GM19043 (cell line): ENCODE measurements at regions not wholly inside any gene's neighbourhood (a gene's known extent, or its start where the extent isn't known, plus 50 kb on each side); places are given as distances from the start of the nearest gene placed in this dataset.
"Not testable (repeated sequence)": the region's sequence is repeated elsewhere in the genome, so short reads cannot be mapped to it uniquely, and the experiment has no call there.

Source experiments
- ATAC-seq: cut with Tn5 transposase; IDR thresholded peaks from one replicate; pipeline ENCODE4 v1.9.1; 2021; ENCODE audit warnings: low read depth; ENCODE audit not compliant: unreplicated experiment

DNA sequence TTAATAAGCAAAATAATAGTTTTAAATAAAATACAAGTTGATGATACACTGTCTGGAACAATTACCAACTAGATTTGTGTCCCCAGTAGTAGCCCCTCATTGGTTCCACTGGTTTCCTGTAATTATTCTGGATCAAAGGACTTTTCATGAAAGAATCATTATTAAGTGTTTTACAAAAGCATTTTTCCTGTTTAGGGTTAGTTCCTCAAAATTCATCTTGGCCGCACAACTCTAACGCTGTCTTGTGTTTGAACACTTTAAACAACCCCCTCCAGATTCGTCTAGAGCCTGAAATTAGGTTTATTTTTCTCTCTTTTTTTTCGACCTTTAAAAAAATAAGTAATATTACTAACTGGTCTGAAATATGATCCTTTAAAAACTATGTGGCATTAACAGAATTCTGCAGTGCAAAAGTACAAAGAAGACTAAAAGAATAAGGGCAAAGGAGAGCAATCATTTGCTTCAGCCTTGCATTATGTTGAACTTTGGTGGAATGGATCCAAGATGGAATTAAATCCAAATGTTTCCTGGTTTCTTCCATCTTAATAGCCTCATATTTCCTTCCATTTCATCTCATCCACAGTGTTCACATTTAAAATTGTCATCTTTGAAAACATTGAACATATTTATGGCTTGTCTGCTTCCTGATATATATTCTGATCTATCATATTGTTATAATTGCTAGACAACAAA lies 678.4 kb downstream of the IRS1 start:
- no peak for ATAC-seq

DNA sequence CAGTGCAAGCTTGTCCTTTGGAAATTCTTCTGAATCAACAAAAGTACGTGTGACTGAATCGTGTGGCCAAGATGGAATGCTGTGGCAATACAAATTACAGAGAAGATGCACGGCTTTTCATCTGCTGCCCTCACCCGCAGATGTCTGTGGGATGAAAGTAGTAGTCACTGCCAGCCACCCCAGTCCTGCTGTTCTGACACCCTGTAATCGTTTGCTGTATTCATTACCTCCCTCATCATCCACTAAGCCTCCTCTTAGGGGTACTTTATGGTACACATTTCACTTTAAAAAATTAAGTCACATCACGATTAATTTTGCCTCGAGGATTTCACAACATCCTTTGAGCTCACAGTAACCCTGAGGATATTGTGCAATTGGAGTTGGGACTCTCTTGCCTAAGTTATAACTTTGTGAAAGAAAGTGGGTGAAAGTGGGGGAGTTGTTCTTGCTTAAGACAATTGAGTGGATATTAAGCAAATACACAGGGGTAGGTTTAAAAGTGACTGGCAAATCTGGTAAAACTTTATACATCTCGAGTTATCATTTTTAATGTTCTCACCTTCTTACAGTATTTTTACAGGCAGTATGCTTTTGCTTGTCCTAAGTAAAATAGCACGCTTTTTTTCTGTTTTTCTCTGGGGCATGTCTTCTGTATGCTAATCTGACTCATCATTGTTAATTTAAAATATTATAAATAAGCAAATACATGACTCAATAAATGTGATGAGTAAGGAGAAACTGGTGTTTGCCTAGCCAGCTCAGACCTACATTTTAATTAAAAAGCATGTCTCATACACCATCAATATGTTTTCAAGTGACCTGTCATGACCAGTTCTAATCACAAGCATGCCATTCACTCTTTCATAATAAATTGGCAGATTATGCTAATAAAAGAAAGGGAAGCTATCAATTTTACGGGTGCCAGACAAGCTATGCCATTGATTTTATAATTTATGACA lies 680.9 kb downstream of the IRS1 start:
- no peak for ATAC-seq

DNA sequence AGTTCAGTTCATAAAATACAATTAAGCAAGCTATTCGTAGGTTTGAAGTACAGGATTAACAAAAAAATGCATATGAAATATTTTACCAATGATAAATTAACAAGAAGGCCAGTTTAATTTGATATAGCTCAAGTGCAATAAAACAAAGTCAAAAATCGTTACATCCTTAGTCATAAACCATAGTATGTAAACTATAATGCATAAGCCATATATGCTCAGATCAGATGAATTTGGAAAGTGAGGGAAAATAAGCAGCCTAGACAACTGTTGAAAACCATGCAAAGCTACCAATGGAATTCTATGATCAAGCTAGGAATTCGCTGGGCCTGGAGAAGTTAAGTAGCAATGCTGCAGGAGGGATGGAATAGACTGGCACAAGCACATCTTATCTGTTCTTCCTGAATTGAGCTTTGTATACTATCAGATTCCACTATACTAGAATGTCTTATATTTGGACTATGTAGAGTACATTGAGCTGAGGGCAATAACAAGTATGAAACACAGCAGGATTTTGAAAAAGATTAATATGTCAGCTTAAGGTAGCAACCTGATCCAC lies 682.0 kb downstream of the IRS1 start:
- ATAC-seq, result no peak

DNA sequence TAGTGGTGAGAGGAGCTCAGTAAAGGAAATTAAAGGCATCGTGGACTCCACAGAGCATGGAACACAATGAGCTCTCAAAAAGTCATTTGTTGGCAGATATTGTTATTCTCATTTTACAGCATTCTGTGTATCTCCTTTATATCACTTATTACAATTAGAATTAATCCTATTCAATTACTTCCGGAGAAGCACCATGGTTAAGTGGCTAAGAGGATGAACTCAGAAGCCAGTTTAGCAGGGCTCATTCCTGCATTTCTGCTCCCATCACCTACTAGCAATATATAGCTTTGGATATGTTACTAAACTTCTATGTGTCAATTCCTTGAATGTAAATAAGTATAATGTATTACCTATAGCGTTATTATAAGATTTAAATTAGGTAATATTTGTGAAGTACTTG lies 683.3 kb downstream of the IRS1 start:
- no peak for ATAC-seq

DNA sequence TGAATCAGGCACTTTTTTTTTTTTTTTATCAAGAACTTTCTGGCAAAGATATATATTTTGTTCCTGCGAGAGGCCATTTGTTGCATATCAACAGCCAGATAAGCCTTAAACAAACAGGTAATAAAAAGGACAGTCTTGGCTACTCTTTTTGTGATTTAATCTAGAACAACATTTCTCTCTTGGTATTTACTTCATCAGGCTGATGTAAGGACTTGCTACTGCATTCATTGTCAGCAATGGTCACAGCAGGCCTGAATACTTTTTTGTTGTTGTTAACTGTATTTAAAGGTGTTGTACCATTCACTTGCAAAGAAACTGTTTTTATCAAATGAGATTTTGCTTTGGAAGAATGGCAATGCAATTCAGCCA lies 683.8 kb downstream of the IRS1 start:
- ATAC-seq, result no peak

DNA sequence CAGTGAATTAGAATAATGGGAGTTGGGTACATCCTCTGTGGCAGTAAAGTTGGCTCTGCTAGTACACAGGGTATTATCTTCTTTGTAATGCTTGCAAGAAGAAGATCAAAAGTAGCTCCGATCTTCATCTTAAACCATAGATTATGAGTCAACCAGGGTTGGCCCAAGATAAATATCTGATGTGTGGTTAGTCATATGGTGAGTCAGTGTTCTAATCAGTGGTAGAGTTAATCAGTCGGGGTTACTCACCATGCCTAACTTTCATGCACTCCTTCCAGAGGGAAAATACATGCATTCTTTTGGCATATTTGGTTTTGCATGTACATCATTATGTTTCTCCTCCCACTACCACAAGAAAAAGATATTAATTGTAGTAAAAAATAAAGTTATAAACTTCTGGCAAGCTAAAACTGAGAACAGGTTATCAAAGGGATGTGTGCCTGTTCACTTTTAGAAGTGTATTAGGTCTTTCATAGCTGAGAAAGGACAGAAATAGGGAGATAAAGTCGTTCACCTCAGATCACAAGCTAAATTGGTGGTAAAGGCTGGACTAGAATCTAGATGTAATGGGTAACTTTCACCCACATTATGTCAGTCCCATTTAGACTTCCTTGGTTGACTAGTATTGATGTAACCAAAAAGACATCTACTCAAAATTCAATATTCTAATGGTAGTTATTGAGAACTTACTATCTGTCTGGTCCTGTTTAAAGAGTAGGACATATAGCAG lies 684.4 kb downstream of the IRS1 start:
- ATAC-seq, result no peak

DNA sequence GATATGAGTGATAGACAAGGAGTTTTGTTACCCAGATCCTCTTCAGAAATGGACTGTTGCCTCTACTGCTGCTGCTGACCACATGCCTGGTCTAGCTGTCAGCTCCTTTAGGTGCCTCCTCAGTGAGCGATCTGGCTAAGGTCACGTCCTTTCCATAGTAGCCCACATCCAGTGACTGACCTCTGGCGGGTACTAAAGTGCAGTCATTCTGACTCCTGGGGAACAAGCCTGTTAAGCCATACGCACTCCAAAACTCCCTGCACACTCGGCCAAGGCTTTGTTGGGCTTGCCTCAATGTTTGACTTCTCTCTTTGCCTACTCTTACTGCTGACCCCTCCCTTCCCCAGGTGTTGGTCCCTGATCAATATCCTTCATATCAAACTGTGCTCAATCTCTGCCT lies 685.2 kb downstream of the IRS1 start:
- ATAC-seq, result no peak

DNA sequence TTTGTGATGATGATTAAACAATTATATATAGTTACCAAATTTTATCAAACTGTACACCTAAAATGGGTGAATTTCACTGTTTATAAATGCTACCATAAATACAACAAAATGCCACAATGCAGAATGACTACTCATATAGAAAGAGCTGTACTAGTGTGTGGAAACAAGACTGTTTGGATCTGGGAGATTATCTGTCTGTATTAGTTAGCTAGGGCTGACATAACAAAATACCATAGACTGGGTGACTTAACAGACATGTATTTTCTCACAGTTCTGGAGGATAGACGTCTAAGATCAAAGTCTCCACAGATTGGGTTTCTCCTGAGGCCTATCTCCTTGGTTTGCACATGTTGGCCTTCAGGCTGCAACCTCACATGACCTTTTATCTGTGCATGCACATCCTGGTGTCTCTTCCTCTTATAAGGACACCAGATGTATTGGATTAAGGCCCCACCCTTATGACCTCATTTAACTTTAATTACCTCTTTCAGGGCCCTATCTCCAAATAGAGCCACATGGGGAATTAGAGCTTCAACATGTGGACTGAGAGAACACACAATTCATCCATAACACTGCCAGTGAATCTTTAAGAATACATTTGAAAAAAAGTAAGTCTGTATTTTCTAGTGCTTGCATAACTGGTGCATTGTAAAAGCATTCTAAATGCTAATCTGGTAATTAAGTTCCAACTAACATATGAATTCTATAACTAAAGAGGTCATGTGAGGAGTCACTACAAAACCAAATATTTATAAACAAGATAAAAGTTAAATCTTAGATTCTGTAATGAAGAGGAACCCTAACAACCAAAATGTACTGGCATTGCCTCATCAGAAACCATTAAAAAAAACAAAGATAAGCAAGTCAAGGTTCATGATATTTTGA lies 699.6 kb downstream of the NYAP2 start:
- ATAC-seq, result no peak

DNA sequence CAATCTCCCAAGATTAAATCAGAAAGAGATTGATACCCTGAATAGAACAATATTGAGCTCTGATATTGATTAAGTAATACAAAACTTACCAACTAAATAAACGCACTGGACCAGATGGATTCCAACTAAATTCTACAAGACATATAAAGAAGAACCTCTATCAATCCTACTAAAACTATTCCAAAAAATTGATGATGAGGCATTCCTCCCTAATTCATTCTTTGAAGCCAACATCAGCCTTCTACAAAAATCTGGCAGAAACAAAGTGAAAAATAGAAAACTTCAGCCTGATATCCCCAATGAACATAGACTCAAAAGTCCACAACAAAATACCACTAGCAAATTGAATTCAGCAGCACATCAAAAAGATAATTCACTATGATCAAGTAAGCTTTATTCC lies 695.5 kb downstream of the NYAP2 start:
- ATAC-seq, result no peak

DNA sequence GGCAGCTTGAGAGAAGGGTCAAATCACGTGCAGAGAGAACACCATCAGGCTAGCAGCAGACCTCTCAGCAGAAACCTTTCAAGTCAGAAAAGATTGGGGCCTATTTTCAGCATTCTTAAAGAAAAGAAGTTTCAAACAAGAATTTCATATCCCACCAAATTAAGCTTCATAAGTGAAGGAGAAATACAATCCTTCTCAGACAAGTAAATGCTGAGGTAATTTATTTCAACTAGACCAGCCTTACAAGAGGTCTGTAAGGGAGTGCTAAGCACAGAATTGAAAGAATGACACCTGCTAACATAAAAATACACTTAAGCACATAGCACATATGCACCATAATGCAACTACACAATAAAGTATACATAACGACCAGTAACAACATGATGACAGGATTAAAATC lies 693.9 kb downstream of the NYAP2 start:
- ATAC-seq, result no peak

DNA sequence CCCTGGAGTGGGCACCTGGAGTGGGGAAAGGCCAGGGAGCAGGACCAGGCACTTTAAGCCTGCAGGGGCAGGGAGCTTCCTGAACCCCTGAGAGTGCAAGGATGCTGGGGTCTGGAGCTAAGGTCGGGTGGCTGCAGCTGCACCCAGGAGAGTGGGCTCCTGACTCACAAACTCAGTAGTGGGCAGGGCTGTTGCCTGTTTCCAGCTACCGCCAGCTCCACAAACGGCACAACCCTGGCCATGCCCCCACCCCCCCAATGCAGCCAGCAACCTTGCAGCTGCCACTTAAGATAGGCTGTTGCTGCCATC lies 688.8 kb downstream of the NYAP2 start:
- no peak for ATAC-seq

DNA sequence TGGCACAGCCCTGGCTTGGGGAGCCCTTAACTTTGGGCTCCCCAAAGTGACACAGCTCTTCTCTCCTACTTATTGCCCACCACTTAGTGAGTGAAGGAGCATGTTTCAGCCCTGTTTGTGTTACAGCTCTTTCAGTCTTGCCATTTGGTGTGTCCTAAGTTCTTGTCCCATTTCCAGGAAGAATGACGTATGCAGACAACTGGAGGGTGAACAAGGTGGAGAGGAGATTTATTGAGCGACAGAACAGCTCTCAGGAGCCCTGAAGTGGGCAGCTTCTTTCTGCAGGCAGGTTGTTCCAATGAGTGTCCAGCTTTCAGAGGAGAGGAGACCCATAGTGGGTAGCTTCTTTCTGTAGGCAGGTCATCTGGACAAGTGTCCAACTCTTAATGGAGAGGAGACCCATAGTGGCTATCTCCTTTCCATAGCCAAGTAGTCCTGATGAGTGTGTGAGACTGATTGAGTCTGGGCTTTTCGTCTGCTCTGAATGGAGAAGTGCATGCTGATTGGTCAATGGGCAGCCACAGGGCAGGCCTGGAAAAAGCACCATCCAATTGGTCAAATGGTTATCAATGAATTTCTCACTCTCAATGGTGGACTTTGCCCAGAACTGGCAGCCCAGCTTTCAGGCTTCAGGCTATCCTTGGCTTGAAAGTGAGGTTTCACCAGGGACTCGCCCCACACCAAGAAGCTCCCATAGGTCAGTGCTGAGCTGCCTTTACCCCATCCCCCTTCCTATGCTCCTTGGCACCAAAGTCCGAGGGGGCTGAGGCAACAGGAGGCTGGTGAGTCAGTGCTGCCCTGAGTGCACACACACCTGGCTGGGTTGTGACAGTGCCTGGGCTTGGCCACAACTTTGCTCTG lies 688.2 kb downstream of the NYAP2 start:
- ATAC-seq, result no peak

DNA sequence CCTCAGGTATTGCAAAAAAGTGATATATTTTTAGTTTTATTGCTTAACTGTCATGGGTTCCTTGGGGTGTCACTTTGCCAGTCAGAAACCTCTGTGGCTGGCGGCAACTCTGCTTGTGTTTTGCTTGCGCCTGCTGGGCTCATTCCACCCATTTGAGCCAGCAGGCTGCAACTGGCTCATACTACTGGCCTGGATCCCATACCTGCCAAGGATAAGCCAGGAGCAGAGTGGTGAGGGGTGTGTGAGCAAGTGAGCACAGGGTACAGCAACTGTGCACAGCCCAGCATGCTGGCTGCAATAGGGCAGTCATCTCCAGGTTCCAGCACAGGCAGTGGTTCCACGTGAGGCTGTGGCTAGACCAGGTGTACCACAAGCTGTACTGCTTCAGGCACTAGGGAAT lies 687.5 kb downstream of the NYAP2 start:
- ATAC-seq, result no peak

DNA sequence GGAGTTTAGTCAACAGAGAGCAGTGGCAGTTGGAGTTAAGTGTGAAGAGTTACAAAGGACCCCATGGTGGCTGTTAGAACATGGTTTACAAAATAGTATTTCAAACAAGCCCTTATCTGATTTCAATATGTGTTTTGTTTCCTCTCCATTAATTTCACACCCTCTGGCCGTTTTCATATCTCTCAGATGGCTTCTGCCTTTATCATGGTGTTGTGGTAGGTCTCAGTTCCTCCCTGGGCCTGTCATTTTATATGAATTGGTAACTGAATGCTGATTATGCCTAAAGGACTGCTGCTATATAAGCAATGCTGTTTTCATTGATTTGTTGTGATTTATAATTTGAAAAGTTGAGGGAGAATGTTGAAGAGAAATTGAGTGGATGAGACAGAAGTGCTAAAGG lies 686.7 kb downstream of the NYAP2 start:
- ATAC-seq, result no peak

DNA sequence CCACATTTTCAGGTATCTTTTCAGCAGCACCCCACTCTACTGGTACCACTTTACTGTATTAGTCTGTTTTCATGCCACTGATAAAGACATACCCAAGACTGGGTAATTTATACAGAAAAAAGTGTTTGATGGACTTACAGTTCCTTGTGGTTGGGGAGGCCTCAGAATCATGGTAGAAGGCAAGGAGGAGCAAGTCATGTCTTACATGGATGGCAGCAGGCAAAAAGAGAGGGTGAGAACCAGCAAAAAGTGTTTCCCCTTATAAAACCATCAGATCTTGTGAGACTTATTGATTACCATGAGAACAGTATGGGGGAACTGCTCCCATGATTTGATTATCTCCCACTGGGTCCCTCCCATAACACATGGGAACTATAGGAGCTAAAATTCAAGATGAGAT lies 685.9 kb downstream of the NYAP2 start:
- not testable (repeated sequence) for ATAC-seq

DNA sequence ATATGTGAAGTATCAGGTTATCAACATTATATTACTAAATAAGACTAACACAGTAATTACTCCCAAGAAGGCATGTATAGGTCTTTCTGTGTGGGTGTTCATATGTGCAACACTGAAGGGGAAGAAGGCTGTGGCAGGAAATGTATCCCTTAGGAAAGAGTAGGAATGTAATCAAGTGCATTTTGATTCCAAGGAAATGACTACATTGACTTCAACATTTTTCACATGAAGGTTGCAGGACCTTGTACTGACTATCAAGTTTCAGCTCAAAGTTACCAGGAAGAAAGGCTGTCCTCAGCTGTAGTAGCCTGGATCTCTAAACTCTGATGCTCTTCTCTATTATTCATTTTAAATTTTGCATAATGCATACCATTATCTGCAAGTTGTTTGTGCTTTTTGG lies 680.8 kb downstream of the NYAP2 start:
- no peak for ATAC-seq

DNA sequence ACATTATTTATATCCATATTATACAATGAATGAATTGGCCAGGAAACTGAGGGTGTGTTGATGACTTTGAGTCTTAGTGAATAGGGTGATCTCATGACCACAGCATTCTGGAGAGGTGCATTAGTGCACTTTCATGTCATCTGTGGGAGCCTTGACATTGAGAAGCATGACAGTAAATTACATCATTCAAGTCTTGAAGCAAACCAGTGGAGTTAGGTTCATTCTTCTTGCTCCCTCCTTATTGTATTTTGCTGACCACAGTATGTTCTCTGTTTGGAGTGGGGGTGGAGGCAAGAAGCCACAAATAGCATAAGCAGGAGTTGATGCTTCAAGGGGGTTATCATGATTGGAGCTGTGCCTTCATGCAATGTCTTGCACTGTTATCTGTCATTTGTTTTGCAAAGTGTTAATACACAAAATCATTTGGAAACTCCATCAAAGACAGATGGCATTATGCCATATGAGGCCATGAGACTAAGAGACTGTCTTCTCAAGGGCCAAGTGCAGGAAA lies 680.2 kb downstream of the NYAP2 start:
- no peak for ATAC-seq

DNA sequence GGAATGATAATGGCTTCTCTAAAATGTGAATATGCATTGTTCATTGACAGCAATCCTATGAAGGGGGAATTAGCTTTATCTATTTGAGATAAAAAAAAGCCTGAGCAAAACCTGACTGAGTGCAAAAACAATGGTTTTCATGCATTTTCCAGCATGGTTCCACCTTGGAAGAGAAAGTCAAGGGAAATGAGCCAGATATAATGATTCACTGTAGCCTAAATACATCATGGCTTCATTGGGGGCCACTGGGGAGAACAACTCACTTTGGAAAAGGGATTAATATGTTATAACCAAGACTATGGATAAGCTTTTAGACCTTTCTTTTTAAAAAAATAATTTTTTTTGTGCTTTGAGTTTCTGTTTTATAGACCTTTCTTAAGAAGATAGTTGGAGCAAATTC lies 679.7 kb downstream of the NYAP2 start:
- ATAC-seq, result no peak

DNA sequence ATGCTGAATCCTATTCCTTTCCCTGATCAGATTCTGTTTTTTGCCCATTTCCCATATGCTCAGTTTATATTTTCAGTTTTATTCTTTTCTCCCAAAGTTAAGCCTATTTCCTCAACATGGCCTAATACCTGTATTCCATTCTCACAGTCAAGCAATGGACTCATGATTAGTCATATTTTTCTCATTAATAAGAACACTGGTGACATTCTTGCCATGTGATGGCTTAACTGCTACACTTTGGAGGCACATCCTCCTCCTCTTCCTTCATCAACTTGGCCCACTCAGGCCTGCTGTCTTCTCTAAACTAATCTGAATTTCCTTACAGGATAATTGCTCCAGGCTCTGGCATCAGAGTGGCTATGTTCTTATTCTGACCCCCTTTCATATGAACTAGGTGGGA lies 679.2 kb downstream of the NYAP2 start:
- no peak for ATAC-seq
